Trophoblast cell (in vitro differentiated cells and primary cell): ENCODE measurements at regions not wholly inside any gene's neighbourhood (a gene's known extent, or its start where the extent isn't known, plus 50 kb on each side); places are given as distances from the start of the nearest gene placed in this dataset.
"Not testable (repeated sequence)": the region's sequence is repeated elsewhere in the genome, so short reads cannot be mapped to it uniquely, and the experiment has no call there.

ENCODE experiments used
- DNase-seq, 2 donors: peaks; one replicate each; pipeline ENCODE4 v3.0.0-alpha.2; 2016
- H2AFZ ChIP-seq: 2 replicates; pipeline ENCODE4 v1.6.1; 2013; ENCODE audit warnings: low read length, moderate library complexity, mild to moderate bottlenecking; ENCODE audit not compliant: insufficient read depth, poor library complexity
- H2AK5ac ChIP-seq: 2 replicates; pipeline ENCODE4 v1.6.1; 2013; ENCODE audit warnings: mild to moderate bottlenecking, low read length
- H2BK120ac ChIP-seq: 2 replicates; pipeline ENCODE4 v1.6.1; 2013; ENCODE audit warnings: low read length, mild to moderate bottlenecking, moderate library complexity; ENCODE audit not compliant: insufficient read depth, poor library complexity
- H2BK12ac ChIP-seq: 2 replicates; pipeline ENCODE4 v1.6.1; 2013; ENCODE audit warnings: mild to moderate bottlenecking, low read length, moderate library complexity
- H2BK5ac ChIP-seq: 2 replicates; pipeline ENCODE4 v1.6.1; 2013; ENCODE audit warnings: low read length, low read depth, moderate library complexity, mild to moderate bottlenecking; ENCODE audit not compliant: poor library complexity
- H3K14ac ChIP-seq: 2 replicates; pipeline ENCODE4 v1.6.1; 2013; ENCODE audit warnings: mild to moderate bottlenecking, low read length
- H3K18ac ChIP-seq: 2 replicates; pipeline ENCODE4 v1.6.1; 2013; ENCODE audit warnings: mild to moderate bottlenecking, low read length
- H3K23ac ChIP-seq: 2 replicates; pipeline ENCODE4 v1.6.1; 2013; ENCODE audit warnings: low read length
- H3K27ac ChIP-seq: 2 replicates; pipeline ENCODE4 v1.5.1; 2013; ENCODE audit warnings: low read depth, mild to moderate bottlenecking, inconsistent platforms, low read length, moderate library complexity
- H3K27me3 ChIP-seq: 2 replicates; pipeline ENCODE4 v1.6.1; 2013; ENCODE audit warnings: inconsistent platforms, mild to moderate bottlenecking, low read length, moderate library complexity; ENCODE audit not compliant: insufficient read depth
- H3K36me3 ChIP-seq, 2 experiments: 1 replicate in 1 of 2; 2 replicates in 1 of 2; pipeline ENCODE4 v1.6.1; 2013; ENCODE audit warnings: low read length in 2 of 2, mild to moderate bottlenecking in 2 of 2, moderate library complexity in 1 of 2; ENCODE audit not compliant: insufficient read depth in 2 of 2, control insufficient read depth in 1 of 2
- H3K4ac ChIP-seq: 2 replicates; pipeline ENCODE4 v1.6.1; 2013; ENCODE audit warnings: low read depth, mild to moderate bottlenecking, low read length, moderate library complexity
- H3K4me1 ChIP-seq, 2 experiments: 1 replicate in 1 of 2; 2 replicates in 1 of 2; pipeline ENCODE4 v1.6.1; 2013; ENCODE audit warnings: low read length in 2 of 2, mild to moderate bottlenecking in 2 of 2, moderate library complexity in 1 of 2; ENCODE audit not compliant: insufficient read depth in 2 of 2, control insufficient read depth in 1 of 2
- H3K4me2 ChIP-seq: 2 replicates; pipeline ENCODE4 v1.6.1; 2013; ENCODE audit warnings: inconsistent platforms, mild to moderate bottlenecking, low read length, moderate library complexity
- H3K4me3 ChIP-seq: 2 replicates; pipeline ENCODE4 v1.5.1; 2013; ENCODE audit warnings: mild to moderate bottlenecking, low read depth, low read length, inconsistent platforms
- H3K79me1 ChIP-seq: one replicate; pipeline ENCODE4 v1.6.1; 2013; ENCODE audit warnings: low read length
- H3K79me2 ChIP-seq: 2 replicates; pipeline ENCODE4 v1.6.1; 2013; ENCODE audit warnings: low read length, mild to moderate bottlenecking; ENCODE audit not compliant: control insufficient read depth, insufficient read depth, poor library complexity
- H3K9ac ChIP-seq: 2 replicates; pipeline ENCODE4 v1.6.1; 2013; ENCODE audit warnings: mild to moderate bottlenecking, low read length
- H3K9me3 ChIP-seq: 2 replicates; pipeline ENCODE4 v1.6.1; 2013; ENCODE audit warnings: low read depth, mild to moderate bottlenecking, control low read depth, inconsistent platforms, low read length; ENCODE audit not compliant: insufficient read depth
- H4K12ac ChIP-seq: 2 replicates; pipeline ENCODE4 v1.6.1; 2013; ENCODE audit warnings: low read depth, mild to moderate bottlenecking, low read length, moderate library complexity
- H4K8ac ChIP-seq: 2 replicates; pipeline ENCODE4 v1.6.1; 2013; ENCODE audit warnings: low read depth, mild to moderate bottlenecking, low read length, moderate library complexity
- H4K91ac ChIP-seq: one replicate; pipeline ENCODE4 v1.6.1; 2013; ENCODE audit warnings: low read depth, mild to moderate bottlenecking, low read length, moderate library complexity
- WGBS: extraction: QIAGEN DNeasy Blood & Tissue Kit; methylation state at CpG from one replicate; pipeline ENCODE4 v1.1.7; 2013; ENCODE audit warnings: missing lambda C conversion rate; ENCODE audit not compliant: insufficient read length, insufficient coverage; ENCODE audit errors: extremely low coverage; 5-methylcytosine and 5-hydroxymethylcytosine counted together

GRCh38 chr18:32868406-32868805, 95.6 kb upstream of the KLHL14 start:
- no peak overlapping the region for H3K18ac ChIP-seq
- H4K91ac ChIP-seq: no peak overlapping the region
- no peak overlapping the region for H2AFZ ChIP-seq
- no peaks in the 10 kb centered on the region for H3K79me1 ChIP-seq
- no peak overlapping the region for H3K27ac ChIP-seq
- H4K8ac ChIP-seq: no peak overlapping the region
- H3K4ac ChIP-seq: no peak overlapping the region
- no peak overlapping the region for H3K23ac ChIP-seq
- no CpG with 5 or more reads among the region's 7 CpGs for WGBS
- no peaks in the 10 kb centered on the region for H3K9me3 ChIP-seq
- no peak overlapping the region for H3K4me3 ChIP-seq
- H2AK5ac ChIP-seq: no peak overlapping the region
- H3K4me2 ChIP-seq: no peak overlapping the region
- no peak overlapping the region for H3K9ac ChIP-seq
- H4K12ac ChIP-seq: no peak overlapping the region
- H2BK12ac ChIP-seq: no peak overlapping the region
- no peaks in the 10 kb centered on the region for H3K27me3 ChIP-seq
- H2BK120ac ChIP-seq: no peak overlapping the region
- H3K36me3 ChIP-seq: no peaks in the 10 kb centered on the region
- no peaks in the 10 kb centered on the region for H3K4me1 ChIP-seq
- H3K79me2 ChIP-seq: no peaks in the 10 kb centered on the region
- no peak overlapping the region for H3K14ac ChIP-seq
- no peak for DNase-seq
- H2BK5ac ChIP-seq: no peak overlapping the region

GRCh38 chr18:32867936-32868335, 95.1 kb upstream of the KLHL14 start:
- no peak overlapping the region for H3K23ac ChIP-seq
- H4K91ac ChIP-seq: no peak overlapping the region
- no peaks in the 10 kb centered on the region for H3K27me3 ChIP-seq
- H3K4me1 ChIP-seq: no peaks in the 10 kb centered on the region
- no peak overlapping the region for H3K14ac ChIP-seq
- no CpG with 5 or more reads among the region's 10 CpGs for WGBS
- H3K79me2 ChIP-seq: no peaks in the 10 kb centered on the region
- H3K4me3 ChIP-seq: no peak overlapping the region
- no peak overlapping the region for H3K9ac ChIP-seq
- no peak overlapping the region for H4K8ac ChIP-seq
- H3K18ac ChIP-seq: no peak overlapping the region
- no peaks in the 10 kb centered on the region for H3K9me3 ChIP-seq
- H3K4me2 ChIP-seq: no peak overlapping the region
- no peak overlapping the region for H3K4ac ChIP-seq
- no peak overlapping the region for H2BK5ac ChIP-seq
- H4K12ac ChIP-seq: no peak overlapping the region
- no peak overlapping the region for H2BK12ac ChIP-seq
- no peak overlapping the region for H2BK120ac ChIP-seq
- H3K79me1 ChIP-seq: no peaks in the 10 kb centered on the region
- no peak for DNase-seq
- no peak overlapping the region for H2AFZ ChIP-seq
- no peaks in the 10 kb centered on the region for H3K36me3 ChIP-seq
- no peak overlapping the region for H2AK5ac ChIP-seq
- no peak overlapping the region for H3K27ac ChIP-seq

GRCh38 chr18:32867330-32867729, 94.5 kb upstream of the KLHL14 start:
- H3K79me2 ChIP-seq: no peaks in the 10 kb centered on the region
- H3K18ac ChIP-seq: no peak overlapping the region
- H3K4me1 ChIP-seq: no peaks in the 10 kb centered on the region
- no peak overlapping the region for H3K4ac ChIP-seq
- H3K4me3 ChIP-seq: no peak overlapping the region
- DNase-seq: no peak
- no peak overlapping the region for H3K4me2 ChIP-seq
- H2AK5ac ChIP-seq: no peak overlapping the region
- no peak overlapping the region for H3K14ac ChIP-seq
- H3K79me1 ChIP-seq: no peaks in the 10 kb centered on the region
- no peak overlapping the region for H4K91ac ChIP-seq
- no peak overlapping the region for H4K12ac ChIP-seq
- no peaks in the 10 kb centered on the region for H3K9me3 ChIP-seq
- H2BK12ac ChIP-seq: no peak overlapping the region
- no peak overlapping the region for H3K23ac ChIP-seq
- H4K8ac ChIP-seq: no peak overlapping the region
- H2BK120ac ChIP-seq: no peak overlapping the region
- no peak overlapping the region for H2BK5ac ChIP-seq
- no peaks in the 10 kb centered on the region for H3K27me3 ChIP-seq
- H3K27ac ChIP-seq: no peak overlapping the region
- no peak overlapping the region for H3K9ac ChIP-seq
- WGBS: no CpG with 5 or more reads among the region's 6 CpGs
- no peaks in the 10 kb centered on the region for H3K36me3 ChIP-seq
- H2AFZ ChIP-seq: no peak overlapping the region

- not testable (repeated sequence) for H4K12ac ChIP-seq, H3K79me2 ChIP-seq, H3K14ac ChIP-seq, H3K27ac ChIP-seq, H2AFZ ChIP-seq, DNase-seq, H4K91ac ChIP-seq, H3K9ac ChIP-seq, H3K27me3 ChIP-seq, H2BK120ac ChIP-seq, H2AK5ac ChIP-seq, H3K36me3 ChIP-seq, H3K4ac ChIP-seq, H3K79me1 ChIP-seq, H3K18ac ChIP-seq, H2BK12ac ChIP-seq, H2BK5ac ChIP-seq, H3K4me1 ChIP-seq, H4K8ac ChIP-seq, H3K23ac ChIP-seq, H3K9me3 ChIP-seq, H3K4me2 ChIP-seq, H3K4me3 ChIP-seq
- WGBS: no CpG with 5 or more reads among the region's 18 CpGs
These were observed 89.2 kb upstream of the KLHL14 start for GRCh38 chr18:32862031-32862430.

GRCh38 chr18:32851936-32852335, 79.1 kb upstream of the KLHL14 start:
- Histone ChIP-seq H3K4ac (no peak overlapping the region), H3K79me2 (no peaks in the 10 kb centered on the region), H4K8ac (no peak overlapping the region), H3K27me3 (no peaks in the 10 kb centered on the region), H3K36me3 (no peaks in the 10 kb centered on the region), H2BK5ac (no peak overlapping the region), H3K9ac (no peak overlapping the region), H2BK12ac (no peak overlapping the region), H2BK120ac (no peak overlapping the region), H3K23ac (no peak overlapping the region), H2AK5ac (no peak overlapping the region), H3K18ac (no peak overlapping the region), H3K79me1 (no peaks in the 10 kb centered on the region), H3K27ac (no peak overlapping the region), H3K9me3 (no peaks in the 10 kb centered on the region), H4K91ac (no peak overlapping the region), H4K12ac (no peak overlapping the region), H3K14ac (no peak overlapping the region), H3K4me2 (no peak overlapping the region), H3K4me1 (no peaks in the 10 kb centered on the region), H3K4me3 (no peak overlapping the region), H2AFZ (no peak overlapping the region)
- no peak for DNase-seq
